Liver (tissue), 6 donors: ENCODE measurements at regions not wholly inside any gene's neighbourhood (a gene's known extent, or its start where the extent isn't known, plus 50 kb on each side); places are given as distances from the start of the nearest gene placed in this dataset.

ENCODE experiments used
- DNase-seq: peaks from one replicate; pipeline ENCODE4 v3.0.0-alpha.2; 2017; ENCODE audit warnings: low spot score
- H3K27ac ChIP-seq, 2 donors: one replicate each; pipeline ENCODE4 v1.7.0; 2013; ENCODE audit warnings: inconsistent platforms in 2 of 2, low read length in 2 of 2, control low read depth in 1 of 2, low read depth in 1 of 2, mild to moderate bottlenecking in 1 of 2
- H3K27me3 ChIP-seq, 4 donors: one replicate each; pipeline versions ENCODE4 v1.6.1 to v1.7.0; 2013; ENCODE audit warnings: low read length in 3 of 4, inconsistent platforms in 1 of 4, mild to moderate bottlenecking in 1 of 4, moderate library complexity in 1 of 4; ENCODE audit not compliant: control insufficient read depth in 4 of 4, insufficient read depth in 4 of 4
- H3K36me3 ChIP-seq, 4 donors: one replicate each; pipeline versions ENCODE4 v1.6.1 to v1.7.0; 2013; ENCODE audit warnings: low read length in 3 of 4, mild to moderate bottlenecking in 3 of 4, low read depth in 1 of 4, moderate library complexity in 1 of 4; ENCODE audit not compliant: control insufficient read depth in 4 of 4, insufficient read depth in 3 of 4
- H3K4me1 ChIP-seq, 4 donors: one replicate each; pipeline versions ENCODE4 v1.6.1 to v1.7.0; 2013; ENCODE audit warnings: low read length in 3 of 4, mild to moderate bottlenecking in 3 of 4, moderate library complexity in 1 of 4; ENCODE audit not compliant: control insufficient read depth in 4 of 4, insufficient read depth in 4 of 4
- H3K4me3 ChIP-seq, 3 donors: one replicate each; pipeline versions ENCODE4 v1.6.1 to v1.7.0; 2013; ENCODE audit warnings: low read length in 3 of 3, control low read depth in 1 of 3, low read depth in 1 of 3, mild to moderate bottlenecking in 1 of 3
- H3K9ac ChIP-seq, 2 donors: one replicate each; pipeline ENCODE4 v1.7.0; 2013; ENCODE audit warnings: low read length in 2 of 2, mild to moderate bottlenecking in 2 of 2, moderate library complexity in 2 of 2, control low read depth in 1 of 2, low read depth in 1 of 2
- H3K9me3 ChIP-seq, 4 donors: one replicate each; pipeline versions ENCODE4 v1.6.1 to v1.7.0; 2013; ENCODE audit warnings: low read length in 3 of 4; ENCODE audit not compliant: control insufficient read depth in 4 of 4
- EGR1 ChIP-seq, 2 donors: IDR thresholded peaks; 2 replicates each; pipeline ENCODE4 v1.6.1; 2016 to 2018; ENCODE audit warnings: antibody characterized with exemption in 2 of 2, low read depth in 2 of 2
- FOXA1 ChIP-seq: IDR thresholded peaks from 2 replicates; pipeline ENCODE4 v1.6.1; 2016; ENCODE audit warnings: antibody characterized with exemption
- FOXA2 ChIP-seq: IDR thresholded peaks from 2 replicates; pipeline ENCODE4 v1.6.1; 2016; ENCODE audit warnings: antibody characterized with exemption
- GABPA ChIP-seq, 2 donors: IDR thresholded peaks in 1 of 2; conservative IDR thresholded peaks in 1 of 2; 2 replicates each; pipeline ENCODE4 v1.6.1; 2016; ENCODE audit warnings: antibody characterized with exemption in 2 of 2, mild to moderate bottlenecking in 1 of 2, moderate library complexity in 1 of 2
- HNF4A ChIP-seq, 2 donors: conservative IDR thresholded peaks; 2 replicates each; pipeline ENCODE4 v1.6.1; 2016; ENCODE audit warnings: antibody characterized with exemption in 2 of 2, mild to moderate bottlenecking in 2 of 2
- HNF4G ChIP-seq: IDR thresholded peaks from 2 replicates; pipeline ENCODE4 v1.6.1; 2016; ENCODE audit warnings: antibody characterized with exemption
- JUND ChIP-seq, 2 donors: IDR thresholded peaks; 2 replicates each; pipeline ENCODE4 v1.6.1; 2016; ENCODE audit warnings: antibody characterized with exemption in 2 of 2
- NR2F2 ChIP-seq: IDR thresholded peaks from 2 replicates; pipeline ENCODE4 v1.6.1; 2016; ENCODE audit warnings: antibody characterized with exemption
- RAD21 ChIP-seq, 2 donors: IDR thresholded peaks; 2 replicates each; pipeline ENCODE4 v1.6.1; 2016; ENCODE audit warnings: antibody characterized with exemption in 2 of 2, mild to moderate bottlenecking in 2 of 2
- RXRA ChIP-seq, 2 donors: IDR thresholded peaks; 2 replicates each; pipeline ENCODE4 v1.6.1; 2017 to 2018; ENCODE audit warnings: antibody characterized with exemption in 2 of 2, mild to moderate bottlenecking in 1 of 2
- SP1 ChIP-seq: IDR thresholded peaks from 2 replicates; pipeline ENCODE4 v1.6.1; 2018; ENCODE audit warnings: antibody characterized with exemption, mild to moderate bottlenecking
- TAF1 ChIP-seq: conservative IDR thresholded peaks from 2 replicates; pipeline ENCODE4 v1.6.1; 2016; ENCODE audit warnings: antibody characterized with exemption, mild to moderate bottlenecking
- YY1 ChIP-seq: IDR thresholded peaks from 2 replicates; pipeline ENCODE4 v1.6.1; 2016; ENCODE audit warnings: antibody characterized with exemption, mild to moderate bottlenecking
- TF ChIP-seq, protein P1 (sequence below): IDR thresholded peaks from 2 replicates; pipeline ENCODE4 v1.6.1; 2016; ENCODE audit warnings: antibody characterized with exemption
- TF ChIP-seq, protein P2 (sequence below): IDR thresholded peaks from 2 replicates; pipeline ENCODE4 v1.6.1; 2016; ENCODE audit warnings: antibody characterized with exemption
- TF ChIP-seq, protein P3 (sequence below): IDR thresholded peaks from 2 replicates; pipeline ENCODE4 v1.6.1; 2016; ENCODE audit warnings: antibody characterized with exemption, mild to moderate bottlenecking
- TF ChIP-seq, protein P4 (sequence below): IDR thresholded peaks from 2 replicates; pipeline ENCODE4 v1.6.1; 2016; ENCODE audit warnings: antibody characterized with exemption
- donor health status: healthy.
- donor health status: healthy.
- donor health status: healthy.

DNA sequence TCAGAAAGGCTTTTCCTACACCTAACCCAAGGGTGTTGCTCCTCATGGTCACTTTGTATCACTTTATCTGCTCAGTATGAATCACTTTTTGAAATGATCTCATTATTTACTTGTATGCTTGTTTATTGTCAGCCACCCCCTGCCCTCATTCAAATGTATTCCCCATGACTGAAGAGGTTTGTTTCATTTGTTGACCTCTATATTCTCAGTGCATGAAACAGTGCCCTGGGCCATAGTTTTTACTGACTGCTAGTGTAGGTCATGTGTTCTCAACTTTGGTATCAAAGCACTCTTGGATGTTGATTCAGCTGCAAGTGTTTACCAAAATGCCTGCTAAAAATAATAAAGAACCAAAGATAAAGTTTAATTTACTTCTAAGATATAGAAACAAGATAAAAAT lies 381.7 kb upstream of the ARPP21 start:
- Histone ChIP-seq H3K36me3 (no peaks in the 10 kb centered on the region), H3K4me3 (no peak overlapping the region), H3K9me3 (no peaks in the 10 kb centered on the region), H3K27me3 (no peaks in the 10 kb centered on the region), H3K27ac (no peak overlapping the region), H3K9ac (no peak overlapping the region), H3K4me1 (no peaks in the 10 kb centered on the region)
- DNase-seq = no peak
- TF ChIP-seq, protein P1, sequence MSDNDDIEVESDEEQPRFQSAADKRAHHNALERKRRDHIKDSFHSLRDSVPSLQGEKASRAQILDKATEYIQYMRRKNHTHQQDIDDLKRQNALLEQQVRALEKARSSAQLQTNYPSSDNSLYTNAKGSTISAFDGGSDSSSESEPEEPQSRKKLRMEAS = no peak
- no peak for TF ChIP-seq GABPA (IDR thresholded peaks at IDR 0.05 in 1 of 2, conservative IDR thresholded peaks at IDR 0.05 in 1 of 2)
- no peak for TF ChIP-seq JUND (IDR thresholded peaks at IDR 0.05)
- TF ChIP-seq NR2F2 = no peak
- TF ChIP-seq FOXA1 = no peak
- no peak for TF ChIP-seq FOXA2
- TF ChIP-seq RAD21 (IDR thresholded peaks at IDR 0.05) = no peak
- TF ChIP-seq RXRA (IDR thresholded peaks at IDR 0.05) = no peak
- no peak for TF ChIP-seq HNF4A (conservative IDR thresholded peaks at IDR 0.05)
- TF ChIP-seq, protein P2, sequence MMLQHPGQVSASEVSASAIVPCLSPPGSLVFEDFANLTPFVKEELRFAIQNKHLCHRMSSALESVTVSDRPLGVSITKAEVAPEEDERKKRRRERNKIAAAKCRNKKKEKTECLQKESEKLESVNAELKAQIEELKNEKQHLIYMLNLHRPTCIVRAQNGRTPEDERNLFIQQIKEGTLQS = no peak
- no peak for TF ChIP-seq HNF4G

DNA sequence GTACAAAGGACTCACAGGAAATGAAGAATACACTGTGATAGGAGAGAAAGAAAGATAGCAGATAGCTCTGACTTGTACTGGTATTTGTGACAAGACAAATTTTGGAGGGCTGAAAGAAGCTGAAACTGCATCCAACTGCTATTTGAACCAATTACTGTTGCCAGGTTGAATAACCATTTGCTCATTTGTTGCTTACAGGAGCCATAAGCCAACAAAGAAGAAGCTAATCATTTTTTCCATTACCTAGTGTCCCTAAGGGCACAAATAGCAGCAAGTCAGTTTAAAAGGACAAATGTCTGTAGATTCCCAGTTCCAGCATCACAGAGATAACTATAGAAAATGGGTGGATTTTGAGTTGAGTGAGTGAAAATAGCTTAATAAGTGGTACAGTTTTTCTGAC lies 376.9 kb upstream of the ARPP21 start:
- no peak for DNase-seq
- H3K27ac ChIP-seq = no peak overlapping the region
- no peak overlapping the region for H3K9ac ChIP-seq
- no peaks in the 10 kb centered on the region for H3K36me3 ChIP-seq
- H3K4me1 ChIP-seq = no peaks in the 10 kb centered on the region
- no peaks in the 10 kb centered on the region for H3K9me3 ChIP-seq
- H3K4me3 ChIP-seq = no peak overlapping the region
- no peak for TF ChIP-seq RAD21 (IDR thresholded peaks at IDR 0.05)
- TF ChIP-seq, protein P3, sequence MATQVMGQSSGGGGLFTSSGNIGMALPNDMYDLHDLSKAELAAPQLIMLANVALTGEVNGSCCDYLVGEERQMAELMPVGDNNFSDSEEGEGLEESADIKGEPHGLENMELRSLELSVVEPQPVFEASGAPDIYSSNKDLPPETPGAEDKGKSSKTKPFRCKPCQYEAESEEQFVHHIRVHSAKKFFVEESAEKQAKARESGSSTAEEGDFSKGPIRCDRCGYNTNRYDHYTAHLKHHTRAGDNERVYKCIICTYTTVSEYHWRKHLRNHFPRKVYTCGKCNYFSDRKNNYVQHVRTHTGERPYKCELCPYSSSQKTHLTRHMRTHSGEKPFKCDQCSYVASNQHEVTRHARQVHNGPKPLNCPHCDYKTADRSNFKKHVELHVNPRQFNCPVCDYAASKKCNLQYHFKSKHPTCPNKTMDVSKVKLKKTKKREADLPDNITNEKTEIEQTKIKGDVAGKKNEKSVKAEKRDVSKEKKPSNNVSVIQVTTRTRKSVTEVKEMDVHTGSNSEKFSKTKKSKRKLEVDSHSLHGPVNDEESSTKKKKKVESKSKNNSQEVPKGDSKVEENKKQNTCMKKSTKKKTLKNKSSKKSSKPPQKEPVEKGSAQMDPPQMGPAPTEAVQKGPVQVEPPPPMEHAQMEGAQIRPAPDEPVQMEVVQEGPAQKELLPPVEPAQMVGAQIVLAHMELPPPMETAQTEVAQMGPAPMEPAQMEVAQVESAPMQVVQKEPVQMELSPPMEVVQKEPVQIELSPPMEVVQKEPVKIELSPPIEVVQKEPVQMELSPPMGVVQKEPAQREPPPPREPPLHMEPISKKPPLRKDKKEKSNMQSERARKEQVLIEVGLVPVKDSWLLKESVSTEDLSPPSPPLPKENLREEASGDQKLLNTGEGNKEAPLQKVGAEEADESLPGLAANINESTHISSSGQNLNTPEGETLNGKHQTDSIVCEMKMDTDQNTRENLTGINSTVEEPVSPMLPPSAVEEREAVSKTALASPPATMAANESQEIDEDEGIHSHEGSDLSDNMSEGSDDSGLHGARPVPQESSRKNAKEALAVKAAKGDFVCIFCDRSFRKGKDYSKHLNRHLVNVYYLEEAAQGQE = no peak
- TF ChIP-seq NR2F2 = no peak
- TF ChIP-seq, protein P4, sequence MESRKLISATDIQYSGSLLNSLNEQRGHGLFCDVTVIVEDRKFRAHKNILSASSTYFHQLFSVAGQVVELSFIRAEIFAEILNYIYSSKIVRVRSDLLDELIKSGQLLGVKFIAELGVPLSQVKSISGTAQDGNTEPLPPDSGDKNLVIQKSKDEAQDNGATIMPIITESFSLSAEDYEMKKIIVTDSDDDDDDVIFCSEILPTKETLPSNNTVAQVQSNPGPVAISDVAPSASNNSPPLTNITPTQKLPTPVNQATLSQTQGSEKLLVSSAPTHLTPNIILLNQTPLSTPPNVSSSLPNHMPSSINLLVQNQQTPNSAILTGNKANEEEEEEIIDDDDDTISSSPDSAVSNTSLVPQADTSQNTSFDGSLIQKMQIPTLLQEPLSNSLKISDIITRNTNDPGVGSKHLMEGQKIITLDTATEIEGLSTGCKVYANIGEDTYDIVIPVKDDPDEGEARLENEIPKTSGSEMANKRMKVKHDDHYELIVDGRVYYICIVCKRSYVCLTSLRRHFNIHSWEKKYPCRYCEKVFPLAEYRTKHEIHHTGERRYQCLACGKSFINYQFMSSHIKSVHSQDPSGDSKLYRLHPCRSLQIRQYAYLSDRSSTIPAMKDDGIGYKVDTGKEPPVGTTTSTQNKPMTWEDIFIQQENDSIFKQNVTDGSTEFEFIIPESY = no peak
- no peak for TF ChIP-seq JUND (IDR thresholded peaks at IDR 0.05)
- no peak for TF ChIP-seq SP1
- TF ChIP-seq FOXA1 = no peak
- TF ChIP-seq, protein P2 = no peak
- no peak for TF ChIP-seq HNF4A (conservative IDR thresholded peaks at IDR 0.05)
- TF ChIP-seq YY1 = no peak
- no peak for TF ChIP-seq GABPA (IDR thresholded peaks at IDR 0.05 in 1 of 2, conservative IDR thresholded peaks at IDR 0.05 in 1 of 2)
- no peak for TF ChIP-seq TAF1
- TF ChIP-seq EGR1 (IDR thresholded peaks at IDR 0.05; ENCODE audit: low read depth in 2 of 2) = no peak
- TF ChIP-seq, protein P1 = no peak
- no peaks in the 10 kb centered on the region for H3K27me3 ChIP-seq
